ENCODE measurements at regions not wholly inside any gene's neighbourhood (a gene's known extent, or its start where the extent isn't known, plus 50 kb on each side); places are given as distances from the start of the nearest gene placed in this dataset.
"Not testable (repeated sequence)": the region's sequence is repeated elsewhere in the genome, so short reads cannot be mapped to it uniquely, and the experiment has no call there.

DNA sequence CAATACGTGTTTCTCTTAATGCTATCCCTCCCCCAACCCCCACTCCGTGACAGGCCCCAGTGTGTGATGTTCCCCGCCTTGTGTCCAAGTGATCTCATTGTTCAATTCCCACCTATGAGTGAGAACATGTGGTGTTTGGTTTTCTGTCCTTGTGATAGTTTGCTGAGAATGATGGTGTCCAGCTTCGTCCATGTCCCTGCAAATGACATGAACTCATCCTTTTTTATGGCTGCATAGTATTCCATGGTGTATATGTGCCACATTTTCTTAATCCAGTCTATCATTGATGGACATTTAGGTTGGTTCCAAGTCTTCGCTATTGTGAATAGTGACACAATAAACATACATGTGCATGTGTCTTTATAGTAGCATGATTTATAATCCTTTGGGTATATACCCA is 52.5 kb downstream of the KIAA0408 start:
- not testable (repeated sequence) for H3K27ac Mint-ChIP-seq; DNase-seq (ENCODE audit: low spot score); H3K36me3 Mint-ChIP-seq (ENCODE audit: low read depth); H3K9me3 Mint-ChIP-seq; H3K27me3 Mint-ChIP-seq (ENCODE audit: low read depth); H3K4me3 Mint-ChIP-seq
- H3K4me1 Mint-ChIP-seq (ENCODE audit: low read depth) = peaks cover 10% of the 10 kb centered on the region

GRCh38 chr6:127406122-127406521 is 53.1 kb downstream of the KIAA0408 start:
- no peak for DNase-seq (ENCODE audit: low spot score)
- no peak overlapping the region for H3K4me3 Mint-ChIP-seq
- H3K4me1 Mint-ChIP-seq (ENCODE audit: low read depth) = peaks cover 10% of the 10 kb centered on the region
- no peaks in the 10 kb centered on the region for H3K36me3 Mint-ChIP-seq (ENCODE audit: low read depth)
- no peaks in the 10 kb centered on the region for H3K9me3 Mint-ChIP-seq
- no peak overlapping the region for H3K27ac Mint-ChIP-seq
- H3K27me3 Mint-ChIP-seq (ENCODE audit: low read depth) = peaks cover 6% of the 10 kb centered on the region

- Mint-ChIP-seq H3K4me1 (ENCODE audit: low read depth) (peaks cover 10% of the 10 kb centered on the region), H3K4me3 (no peak overlapping the region), H3K9me3 (no peaks in the 10 kb centered on the region), H3K27ac (no peak overlapping the region), H3K36me3 (ENCODE audit: low read depth) (no peaks in the 10 kb centered on the region), H3K27me3 (ENCODE audit: low read depth) (peaks cover 4% of the 10 kb centered on the region)
- DNase-seq (ENCODE audit: low spot score) = no peak
These were observed 54.5 kb downstream of the KIAA0408 start for GRCh38 chr6:127404594-127405178.

DNA sequence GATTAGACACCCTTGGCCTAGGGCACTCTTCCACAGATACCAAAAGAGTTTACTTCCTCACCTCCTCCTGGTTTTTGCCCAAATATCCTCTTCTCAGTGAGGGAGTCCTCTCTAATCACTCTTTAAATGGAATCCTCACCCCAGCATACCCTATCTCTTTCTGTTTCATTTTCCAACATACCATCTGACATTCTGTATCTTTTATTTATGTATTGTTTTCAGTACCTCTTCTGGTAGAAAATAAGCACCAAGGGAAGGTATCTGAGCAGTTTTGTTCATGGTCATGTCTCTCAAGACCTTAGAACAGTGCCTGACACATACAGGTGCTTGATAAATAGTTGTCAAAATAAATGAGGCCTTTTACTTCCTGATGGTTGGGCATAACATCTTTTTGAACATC is 55.1 kb downstream of the KIAA0408 start:
- H3K4me3 Mint-ChIP-seq = no peak overlapping the region
- no peaks in the 10 kb centered on the region for H3K36me3 Mint-ChIP-seq (ENCODE audit: low read depth)
- no peaks in the 10 kb centered on the region for H3K27me3 Mint-ChIP-seq (ENCODE audit: low read depth)
- no peaks in the 10 kb centered on the region for H3K9me3 Mint-ChIP-seq
- peak overlapping the region; percentile 7 for H3K27ac Mint-ChIP-seq
- H3K4me1 Mint-ChIP-seq (ENCODE audit: low read depth) = peaks cover 10% of the 10 kb centered on the region
- no peak for DNase-seq (ENCODE audit: low spot score)

- DNase-seq (ENCODE audit: low spot score) = no peak
- peak overlapping the region; percentile 6 for H3K27ac Mint-ChIP-seq
- no peak overlapping the region for H3K4me3 Mint-ChIP-seq
These were observed 55.6 kb downstream of the KIAA0408 start for GRCh38 chr6:127403636-127404035.

DNA sequence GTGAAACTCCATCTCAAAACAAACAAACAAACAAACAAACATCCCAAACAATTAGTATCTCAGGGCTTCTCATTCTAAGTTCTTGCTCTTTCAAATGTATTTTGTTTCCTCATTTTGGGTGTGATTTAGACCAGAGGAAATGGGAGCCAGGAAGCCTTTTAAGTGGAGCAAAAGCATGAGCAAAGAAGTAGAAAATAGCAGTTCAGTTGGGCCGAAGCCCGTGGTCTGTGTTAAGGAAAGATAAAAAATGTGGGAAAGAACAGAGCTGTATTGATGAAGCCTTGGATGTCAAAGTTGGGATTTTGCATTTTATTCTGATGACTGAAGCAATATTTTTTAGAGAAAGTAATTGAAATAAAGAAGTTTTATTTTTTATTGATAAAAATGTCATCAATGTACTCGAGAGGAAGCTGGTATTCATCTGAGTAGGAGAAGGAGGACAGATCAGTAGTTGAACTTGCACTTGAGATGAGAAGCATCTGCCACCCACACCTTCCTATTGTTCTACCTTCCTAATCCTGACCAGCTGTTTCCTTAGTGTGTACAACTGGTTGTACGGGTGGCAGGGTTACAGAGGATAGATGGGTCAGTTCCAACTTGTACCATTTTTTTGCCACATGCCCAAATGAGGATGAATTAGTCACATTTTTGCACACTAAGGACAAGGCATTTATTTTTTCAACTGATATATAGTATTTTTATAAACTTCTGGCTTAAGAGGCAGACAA is 56.1 kb downstream of the KIAA0408 start:
- Mint-ChIP-seq H3K4me3 (no peak overlapping the region), H3K36me3 (ENCODE audit: low read depth) (no peaks in the 10 kb centered on the region), H3K4me1 (ENCODE audit: low read depth) (peaks cover 13% of the 10 kb centered on the region), H3K27ac (no peak overlapping the region), H3K27me3 (ENCODE audit: low read depth) (no peaks in the 10 kb centered on the region), H3K9me3 (no peaks in the 10 kb centered on the region)
- DNase-seq (ENCODE audit: low spot score) = no peak

More at GRCh38 chr6:127403636-127404035, 55.6 kb downstream of the KIAA0408 start:
- no peaks in the 10 kb centered on the region for H3K36me3 Mint-ChIP-seq (ENCODE audit: low read depth)
- peaks cover 10% of the 10 kb centered on the region for H3K4me1 Mint-ChIP-seq (ENCODE audit: low read depth)
- H3K9me3 Mint-ChIP-seq = no peaks in the 10 kb centered on the region
- no peaks in the 10 kb centered on the region for H3K27me3 Mint-ChIP-seq (ENCODE audit: low read depth)

DNA sequence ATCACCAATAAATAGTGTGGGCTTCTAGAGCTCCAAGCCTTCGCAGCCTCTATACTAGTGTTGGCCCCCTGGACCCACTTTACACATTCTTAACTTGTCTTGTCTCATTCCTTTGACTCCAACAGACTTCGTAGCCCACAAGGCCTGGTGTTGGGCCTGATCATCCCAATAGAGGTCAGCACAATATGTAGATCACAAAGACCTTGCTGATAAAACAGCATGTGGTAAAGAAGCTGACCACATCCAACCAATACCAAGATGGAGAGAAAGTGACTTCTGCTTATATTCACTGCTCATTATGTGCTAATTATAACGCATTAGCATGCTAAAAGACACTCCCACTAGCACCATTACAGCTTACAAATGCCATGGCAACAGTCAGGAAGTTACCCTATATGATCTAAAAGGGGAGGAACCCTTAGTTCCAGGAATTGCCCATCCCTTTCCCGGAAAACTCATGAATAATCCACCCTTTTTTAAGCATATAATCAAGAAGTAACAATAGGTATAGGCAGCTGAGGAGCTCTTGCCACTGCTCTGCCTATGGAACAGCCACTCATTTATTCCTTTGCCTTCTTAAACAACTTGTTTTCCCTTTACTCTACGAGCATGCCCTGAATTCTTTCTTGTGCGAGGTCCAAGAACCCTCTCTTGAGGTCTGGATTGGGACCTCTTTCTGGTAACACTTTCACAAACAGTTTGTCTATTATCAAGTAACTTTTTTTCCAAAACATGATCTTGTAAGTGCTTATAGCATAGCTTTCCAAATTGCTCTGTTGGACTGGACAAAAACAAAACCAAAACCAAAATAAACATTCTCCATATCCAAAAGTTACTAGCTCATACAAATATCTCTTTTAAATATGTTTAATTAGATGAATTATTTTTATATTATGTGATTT is 54.6 kb upstream of the ECHDC1 start:
- no peaks in the 10 kb centered on the region for H3K27me3 Mint-ChIP-seq (ENCODE audit: low read depth)
- no peak overlapping the region for H3K4me3 Mint-ChIP-seq
- H3K9me3 Mint-ChIP-seq = no peaks in the 10 kb centered on the region
- H3K36me3 Mint-ChIP-seq (ENCODE audit: low read depth) = no peaks in the 10 kb centered on the region
- peaks cover 4% of the 10 kb centered on the region for H3K4me1 Mint-ChIP-seq (ENCODE audit: low read depth)
- DNase-seq (ENCODE audit: low spot score) = no peak
- no peak overlapping the region for H3K27ac Mint-ChIP-seq

- H3K27me3 Mint-ChIP-seq (ENCODE audit: low read depth); H3K36me3 Mint-ChIP-seq (ENCODE audit: low read depth); H3K4me3 Mint-ChIP-seq; H3K4me1 Mint-ChIP-seq (ENCODE audit: low read depth); DNase-seq (ENCODE audit: low spot score); H3K9me3 Mint-ChIP-seq; H3K27ac Mint-ChIP-seq: not testable (repeated sequence)
These were observed 53.8 kb upstream of the ECHDC1 start for GRCh38 chr6:127397171-127397597.
